ENCODE measurements at regions not wholly inside any gene's neighbourhood (a gene's known extent, or its start where the extent isn't known, plus 50 kb on each side); places are given as distances from the start of the nearest gene placed in this dataset.

DNA sequence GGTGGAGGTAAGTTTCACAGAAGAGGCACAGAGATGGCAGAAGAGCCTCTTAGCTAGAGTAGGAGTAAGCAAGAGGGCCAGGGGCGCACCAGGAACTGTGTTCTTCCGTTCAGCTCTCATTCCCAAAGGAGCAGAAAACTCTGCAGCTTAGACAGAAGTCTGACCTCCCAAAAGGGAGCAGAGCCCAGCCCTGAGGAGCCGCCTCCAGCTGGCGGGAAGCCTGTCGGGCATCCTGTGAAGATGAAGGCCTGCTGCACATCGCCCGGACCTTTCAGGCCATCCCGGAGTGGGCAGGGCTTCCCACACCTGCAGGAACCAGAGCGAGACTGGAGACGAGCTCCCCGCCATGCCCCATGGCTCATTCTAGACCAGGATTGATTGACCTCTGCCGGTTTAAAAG, 1102.8 kb downstream of the BRD1 start:
- Histone ChIP-seq H3K4me1 (no peaks in the 10 kb centered on the region), H3K27ac (no peak overlapping the region), H3K9me3 (peaks cover 0 to 17% of the 10 kb centered on the region in 2 donors), H3K27me3 (no peaks in the 10 kb centered on the region), H3K4me3 (no peak overlapping the region), H3K36me3 (no peaks in the 10 kb centered on the region)
- intact Hi-C loops (cut with DNase I) = no loop called here
- ATAC-seq = no peak
- TF ChIP-seq, protein P1, sequence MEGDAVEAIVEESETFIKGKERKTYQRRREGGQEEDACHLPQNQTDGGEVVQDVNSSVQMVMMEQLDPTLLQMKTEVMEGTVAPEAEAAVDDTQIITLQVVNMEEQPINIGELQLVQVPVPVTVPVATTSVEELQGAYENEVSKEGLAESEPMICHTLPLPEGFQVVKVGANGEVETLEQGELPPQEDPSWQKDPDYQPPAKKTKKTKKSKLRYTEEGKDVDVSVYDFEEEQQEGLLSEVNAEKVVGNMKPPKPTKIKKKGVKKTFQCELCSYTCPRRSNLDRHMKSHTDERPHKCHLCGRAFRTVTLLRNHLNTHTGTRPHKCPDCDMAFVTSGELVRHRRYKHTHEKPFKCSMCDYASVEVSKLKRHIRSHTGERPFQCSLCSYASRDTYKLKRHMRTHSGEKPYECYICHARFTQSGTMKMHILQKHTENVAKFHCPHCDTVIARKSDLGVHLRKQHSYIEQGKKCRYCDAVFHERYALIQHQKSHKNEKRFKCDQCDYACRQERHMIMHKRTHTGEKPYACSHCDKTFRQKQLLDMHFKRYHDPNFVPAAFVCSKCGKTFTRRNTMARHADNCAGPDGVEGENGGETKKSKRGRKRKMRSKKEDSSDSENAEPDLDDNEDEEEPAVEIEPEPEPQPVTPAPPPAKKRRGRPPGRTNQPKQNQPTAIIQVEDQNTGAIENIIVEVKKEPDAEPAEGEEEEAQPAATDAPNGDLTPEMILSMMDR (IDR thresholded peaks at IDR 0.05) = no peak
- peak in 1 of 4 donors; percentile 55 for DNase-seq

DNA sequence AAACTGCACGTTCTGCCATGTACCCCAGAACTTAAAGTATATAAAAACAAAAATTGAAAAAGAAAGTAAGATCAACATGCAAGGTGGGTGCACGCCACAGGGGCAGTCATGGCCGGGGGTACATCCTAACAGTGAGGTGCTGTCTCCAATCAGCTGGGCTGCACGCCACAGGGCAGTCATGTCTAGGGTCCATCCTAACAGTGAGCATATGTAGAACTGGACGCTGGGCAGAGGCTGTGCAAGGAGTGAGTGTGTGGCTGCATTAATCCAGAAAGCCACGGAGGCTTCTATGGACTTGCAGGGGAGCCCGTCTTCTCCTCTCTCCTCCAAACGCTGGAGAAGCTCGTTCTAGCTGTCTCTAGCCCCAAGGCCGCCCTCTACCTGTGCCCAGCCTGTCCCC, 1105.0 kb downstream of the BRD1 start:
- H3K4me1 ChIP-seq = no peaks in the 10 kb centered on the region
- ATAC-seq (no peak), DNase-seq (peak in 1 of 4 donors; percentile 37)
- peaks cover 0 to 11% of the 10 kb centered on the region in 2 donors for H3K9me3 ChIP-seq
- intact Hi-C loops (cut with DNase I) = no loop called here
- no peak overlapping the region for H3K27ac ChIP-seq
- peaks cover 0 to 15% of the 10 kb centered on the region in 2 donors for H3K27me3 ChIP-seq
- no peak overlapping the region for H3K4me3 ChIP-seq
- no peaks in the 10 kb centered on the region for H3K36me3 ChIP-seq
- TF ChIP-seq, protein P1 (IDR thresholded peaks at IDR 0.05) = no peak

DNA sequence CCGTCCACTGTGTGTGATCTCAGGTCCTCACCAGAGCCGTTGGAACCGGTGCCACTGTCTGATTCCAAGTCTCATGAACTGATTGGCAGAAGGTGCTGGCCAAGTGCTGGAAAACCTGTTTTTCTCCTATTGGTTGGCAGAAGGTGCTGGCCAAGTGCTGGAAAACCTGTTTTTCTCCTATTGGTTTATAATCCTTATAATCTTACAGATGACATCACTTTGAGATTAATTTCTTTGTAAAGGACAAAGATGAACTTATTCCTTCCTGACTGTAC, 1106.3 kb downstream of the BRD1 start:
- H3K4me3 ChIP-seq = no peak overlapping the region
- intact Hi-C loops (cut with DNase I) = no loop called here
- TF ChIP-seq, protein P1 (IDR thresholded peaks at IDR 0.05) = no peak
- no peak for ATAC-seq
- no peak overlapping the region for H3K27ac ChIP-seq
- no peaks in the 10 kb centered on the region for H3K36me3 ChIP-seq
- H3K27me3 ChIP-seq = peaks cover 0 to 19% of the 10 kb centered on the region in 2 donors
- H3K9me3 ChIP-seq = no peaks in the 10 kb centered on the region
- no peaks in the 10 kb centered on the region for H3K4me1 ChIP-seq
- peak in 1 of 4 donors; percentile 24 for DNase-seq

DNA sequence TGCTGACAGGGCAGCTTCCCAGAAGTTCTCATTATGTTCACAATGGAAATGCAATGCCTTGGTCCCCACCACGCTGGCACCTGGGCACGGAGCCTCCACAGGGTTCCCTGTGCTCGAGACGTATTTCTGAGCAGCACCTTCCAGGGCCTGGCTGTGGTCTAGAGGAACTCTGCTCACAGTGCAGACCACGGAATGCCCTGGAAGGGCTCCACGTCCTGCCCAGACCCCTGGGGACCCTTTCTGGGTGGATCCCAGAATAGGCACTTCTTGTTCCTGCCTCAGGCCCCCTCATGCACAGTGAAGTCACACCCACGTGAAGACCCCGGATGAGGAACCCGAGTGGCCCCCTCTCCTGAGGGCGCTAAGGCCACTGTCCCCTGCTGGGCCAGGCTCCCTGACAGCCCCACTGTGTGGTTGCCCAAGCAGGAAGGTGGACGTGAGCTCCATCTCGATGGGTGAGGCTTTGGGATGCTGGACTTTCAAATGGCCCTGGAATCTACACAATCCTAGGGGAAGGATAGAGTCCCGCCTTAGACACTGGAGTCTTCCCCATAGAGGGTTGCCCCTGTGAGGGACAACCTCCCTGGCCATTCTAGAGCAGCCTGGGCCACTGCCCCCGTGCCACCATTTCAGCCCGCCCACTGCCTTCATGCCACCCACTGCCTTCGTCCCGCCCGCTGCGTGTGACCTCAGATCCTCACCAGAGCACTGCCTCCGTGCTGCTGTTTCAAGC, 1106.8 kb downstream of the BRD1 start:
- Histone ChIP-seq H3K9me3 (peaks cover 0 to 4% of the 10 kb centered on the region in 2 donors), H3K27me3 (peaks cover 0 to 19% of the 10 kb centered on the region in 2 donors), H3K4me3 (no peak overlapping the region), H3K36me3 (no peaks in the 10 kb centered on the region), H3K27ac (no peak overlapping the region), H3K4me1 (no peaks in the 10 kb centered on the region)
- TF ChIP-seq, protein P1 (IDR thresholded peaks at IDR 0.05) = no peak
- DNase-seq (peak in 1 of 4 donors; percentile 58), ATAC-seq (no peak)
- intact Hi-C loops (cut with DNase I) = no loop called here

DNA sequence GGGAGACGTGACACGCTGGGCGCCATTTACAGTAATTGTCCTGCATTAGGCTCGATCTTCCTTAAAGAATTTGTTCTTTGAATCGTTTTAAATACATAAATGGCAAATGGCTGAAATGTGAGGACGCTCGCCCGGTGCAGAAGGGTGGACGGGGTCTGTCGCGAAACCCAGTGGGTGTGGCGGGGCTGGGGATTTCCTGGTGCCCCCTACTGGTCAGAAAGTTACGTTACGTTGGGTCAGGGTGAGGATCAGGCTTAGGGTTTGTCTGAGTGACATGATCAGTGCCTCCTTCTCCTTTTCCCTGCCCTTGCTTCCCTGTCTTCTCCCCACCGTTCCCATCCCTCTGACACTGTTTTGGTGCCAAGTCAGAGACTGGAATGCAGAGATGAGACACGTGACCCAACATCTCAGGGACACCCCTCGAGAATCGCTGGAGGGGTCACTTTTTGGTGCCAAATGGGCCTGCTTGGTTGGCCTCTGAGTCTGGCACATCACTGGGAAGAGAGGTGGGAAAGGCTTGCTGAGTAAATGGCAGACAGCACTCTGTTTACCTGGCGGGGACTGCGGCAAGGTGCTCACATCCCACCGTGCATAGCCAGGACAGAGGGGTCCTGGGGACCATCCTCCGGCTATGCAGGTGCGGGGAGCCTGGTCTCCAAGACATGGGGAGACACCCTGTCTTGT, 1107.6 kb downstream of the BRD1 start:
- Histone ChIP-seq H3K36me3 (no peaks in the 10 kb centered on the region), H3K4me3 (no peak overlapping the region), H3K27me3 (peaks cover 0 to 19% of the 10 kb centered on the region in 2 donors), H3K9me3 (peaks cover 0 to 5% of the 10 kb centered on the region in 2 donors), H3K27ac (no peak overlapping the region), H3K4me1 (no peaks in the 10 kb centered on the region)
- intact Hi-C loops (cut with DNase I) = no loop called here
- DNase-seq (peak in 1 of 4 donors; percentile 45), ATAC-seq (no peak)
- TF ChIP-seq, protein P1 (IDR thresholded peaks at IDR 0.05) = no peak

Data from left lung (tissue), 4 donors.